ENCODE measurements at regions not wholly inside any gene's neighbourhood (a gene's known extent, or its start where the extent isn't known, plus 50 kb on each side); places are given as distances from the start of the nearest gene placed in this dataset.

DNA sequence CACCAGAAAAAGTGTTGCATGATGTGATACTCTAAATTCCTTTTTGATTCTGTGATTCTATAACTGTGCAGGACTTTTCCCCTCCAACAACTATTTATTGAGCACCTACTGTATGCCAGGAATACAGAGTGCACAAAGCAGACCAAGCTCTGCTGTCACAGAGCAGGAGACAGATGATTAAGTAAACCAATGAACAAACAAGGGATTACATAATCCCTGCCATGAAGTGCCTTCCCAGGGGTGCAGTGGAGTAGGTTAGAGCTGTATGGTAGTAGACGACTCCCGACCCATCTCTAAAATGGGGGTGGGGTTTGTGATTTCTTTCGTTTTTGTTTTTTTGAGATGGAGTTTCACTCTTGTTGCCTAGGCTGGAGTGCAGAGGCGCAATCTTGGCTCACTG, 213.9 kb downstream of the TBX5 start:
- TF ChIP-seq POLR2A (IDR thresholded peaks at IDR 0.05): no peak
- TF ChIP-seq, protein P1, sequence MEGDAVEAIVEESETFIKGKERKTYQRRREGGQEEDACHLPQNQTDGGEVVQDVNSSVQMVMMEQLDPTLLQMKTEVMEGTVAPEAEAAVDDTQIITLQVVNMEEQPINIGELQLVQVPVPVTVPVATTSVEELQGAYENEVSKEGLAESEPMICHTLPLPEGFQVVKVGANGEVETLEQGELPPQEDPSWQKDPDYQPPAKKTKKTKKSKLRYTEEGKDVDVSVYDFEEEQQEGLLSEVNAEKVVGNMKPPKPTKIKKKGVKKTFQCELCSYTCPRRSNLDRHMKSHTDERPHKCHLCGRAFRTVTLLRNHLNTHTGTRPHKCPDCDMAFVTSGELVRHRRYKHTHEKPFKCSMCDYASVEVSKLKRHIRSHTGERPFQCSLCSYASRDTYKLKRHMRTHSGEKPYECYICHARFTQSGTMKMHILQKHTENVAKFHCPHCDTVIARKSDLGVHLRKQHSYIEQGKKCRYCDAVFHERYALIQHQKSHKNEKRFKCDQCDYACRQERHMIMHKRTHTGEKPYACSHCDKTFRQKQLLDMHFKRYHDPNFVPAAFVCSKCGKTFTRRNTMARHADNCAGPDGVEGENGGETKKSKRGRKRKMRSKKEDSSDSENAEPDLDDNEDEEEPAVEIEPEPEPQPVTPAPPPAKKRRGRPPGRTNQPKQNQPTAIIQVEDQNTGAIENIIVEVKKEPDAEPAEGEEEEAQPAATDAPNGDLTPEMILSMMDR (IDR thresholded peaks at IDR 0.05): no peak

Data from heart left ventricle (tissue), 13 donors.